ENCODE measurements at regions not wholly inside any gene's neighbourhood (a gene's known extent, or its start where the extent isn't known, plus 50 kb on each side); places are given as distances from the start of the nearest gene placed in this dataset.

DNA sequence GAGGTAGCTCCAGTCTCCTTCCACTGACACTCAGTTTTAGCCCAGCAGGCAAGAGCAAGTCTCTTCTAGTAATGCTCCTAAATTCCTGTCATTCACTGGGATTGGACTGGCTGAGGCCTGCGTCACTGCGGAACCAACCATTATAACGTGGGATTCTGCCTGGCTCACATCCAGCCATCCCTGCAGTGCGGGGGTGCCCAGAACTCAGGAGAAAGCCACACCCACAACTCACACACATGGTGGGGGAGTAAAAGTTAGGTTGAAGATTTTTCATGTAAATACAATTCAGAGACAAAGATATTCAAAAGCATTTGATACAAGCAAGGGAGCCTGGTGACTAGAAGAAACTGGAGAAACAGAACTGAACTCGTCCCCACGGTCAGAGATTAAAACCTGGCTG lies 504.0 kb upstream of the CDH4 start:
- Histone ChIP-seq H3K4me2 (ENCODE audit: low read depth, low read length, poor library complexity, severe bottlenecking) (no peak overlapping the region), H3K4me3 (ENCODE audit: insufficient read depth, low read length, poor library complexity, severe bottlenecking) (no peak overlapping the region), H3K36me3 (ENCODE audit: low read length) (no peaks in the 10 kb centered on the region), H3K9me3 (ENCODE audit: insufficient read depth, low read length) (no peaks in the 10 kb centered on the region), H3K27ac (ENCODE audit: low read depth, low read length) (no peak overlapping the region), H3K9me2 (replicated peaks; ENCODE audit: insufficient read depth, low read length) (no peaks in the 10 kb centered on the region), H3K9ac (ENCODE audit: low read length) (no peak overlapping the region), H3F3A (ENCODE audit: insufficient read depth) (no peaks in the 10 kb centered on the region), H3K27me3 (ENCODE audit: low read length) (no peaks in the 10 kb centered on the region), H4K20me1 (ENCODE audit: low read depth, low read length) (no peaks in the 10 kb centered on the region), H2AFZ (ENCODE audit: low read depth, low read length, severe bottlenecking) (no peak overlapping the region), H3K79me2 (ENCODE audit: insufficient read depth, low read length) (no peaks in the 10 kb centered on the region)
- TF ChIP-seq EZH2phosphoT487 (conservative IDR thresholded peaks at IDR 0.05; ENCODE audit: low read length), result no peak
- TF ChIP-seq, protein P1, sequence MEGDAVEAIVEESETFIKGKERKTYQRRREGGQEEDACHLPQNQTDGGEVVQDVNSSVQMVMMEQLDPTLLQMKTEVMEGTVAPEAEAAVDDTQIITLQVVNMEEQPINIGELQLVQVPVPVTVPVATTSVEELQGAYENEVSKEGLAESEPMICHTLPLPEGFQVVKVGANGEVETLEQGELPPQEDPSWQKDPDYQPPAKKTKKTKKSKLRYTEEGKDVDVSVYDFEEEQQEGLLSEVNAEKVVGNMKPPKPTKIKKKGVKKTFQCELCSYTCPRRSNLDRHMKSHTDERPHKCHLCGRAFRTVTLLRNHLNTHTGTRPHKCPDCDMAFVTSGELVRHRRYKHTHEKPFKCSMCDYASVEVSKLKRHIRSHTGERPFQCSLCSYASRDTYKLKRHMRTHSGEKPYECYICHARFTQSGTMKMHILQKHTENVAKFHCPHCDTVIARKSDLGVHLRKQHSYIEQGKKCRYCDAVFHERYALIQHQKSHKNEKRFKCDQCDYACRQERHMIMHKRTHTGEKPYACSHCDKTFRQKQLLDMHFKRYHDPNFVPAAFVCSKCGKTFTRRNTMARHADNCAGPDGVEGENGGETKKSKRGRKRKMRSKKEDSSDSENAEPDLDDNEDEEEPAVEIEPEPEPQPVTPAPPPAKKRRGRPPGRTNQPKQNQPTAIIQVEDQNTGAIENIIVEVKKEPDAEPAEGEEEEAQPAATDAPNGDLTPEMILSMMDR (IDR thresholded peaks at IDR 0.05; ENCODE audit: insufficient read depth, low read length, poor library complexity, severe bottlenecking), result no peak

GRCh38 chr20:60749804-60750602 lies 502.1 kb upstream of the CDH4 start:
- TF ChIP-seq EZH2phosphoT487 (conservative IDR thresholded peaks at IDR 0.05; ENCODE audit: low read length), result no peak
- TF ChIP-seq, protein P1 (IDR thresholded peaks at IDR 0.05; ENCODE audit: insufficient read depth, low read length, poor library complexity, severe bottlenecking), result no peak
- no peaks in the 10 kb centered on the region for H3K36me3 ChIP-seq (ENCODE audit: low read length)
- H3K4me2 ChIP-seq (ENCODE audit: low read depth, low read length, poor library complexity, severe bottlenecking), result no peak overlapping the region
- H3K9ac ChIP-seq (ENCODE audit: low read length), result no peak overlapping the region
- no peaks in the 10 kb centered on the region for H4K20me1 ChIP-seq (ENCODE audit: low read depth, low read length)
- H3K27ac ChIP-seq (ENCODE audit: low read depth, low read length), result no peak overlapping the region
- no peaks in the 10 kb centered on the region for H3F3A ChIP-seq (ENCODE audit: insufficient read depth)
- no peak overlapping the region for H2AFZ ChIP-seq (ENCODE audit: low read depth, low read length, severe bottlenecking)
- no peaks in the 10 kb centered on the region for H3K9me2 ChIP-seq (replicated peaks; ENCODE audit: insufficient read depth, low read length)
- H3K79me2 ChIP-seq (ENCODE audit: insufficient read depth, low read length), result no peaks in the 10 kb centered on the region
- H3K4me3 ChIP-seq (ENCODE audit: insufficient read depth, low read length, poor library complexity, severe bottlenecking), result no peak overlapping the region
- no peaks in the 10 kb centered on the region for H3K9me3 ChIP-seq (ENCODE audit: insufficient read depth, low read length)
- H3K27me3 ChIP-seq (ENCODE audit: low read length), result no peaks in the 10 kb centered on the region

DNA sequence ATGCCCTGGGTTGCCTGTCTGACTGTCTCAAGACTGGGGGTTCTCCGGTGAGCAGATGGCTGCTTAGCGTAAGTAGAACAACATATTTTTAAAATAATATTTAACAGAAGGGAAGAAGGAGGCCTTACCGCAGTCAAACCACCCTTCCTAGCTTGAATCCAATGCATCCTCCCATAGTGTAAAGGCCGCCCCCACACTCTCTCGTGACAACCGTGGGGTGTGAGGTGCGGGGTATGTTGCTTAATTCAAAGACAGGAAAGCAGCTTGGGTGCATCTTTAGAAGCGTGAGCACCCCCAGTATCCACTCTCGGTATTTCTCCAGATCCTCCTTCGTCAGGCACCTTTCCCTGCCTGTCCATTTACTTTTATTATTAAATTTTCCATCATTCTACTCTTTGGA lies 501.2 kb upstream of the CDH4 start:
- H3K9me3 ChIP-seq (ENCODE audit: insufficient read depth, low read length), result no peaks in the 10 kb centered on the region
- no peaks in the 10 kb centered on the region for H4K20me1 ChIP-seq (ENCODE audit: low read depth, low read length)
- no peak overlapping the region for H2AFZ ChIP-seq (ENCODE audit: low read depth, low read length, severe bottlenecking)
- no peaks in the 10 kb centered on the region for H3K36me3 ChIP-seq (ENCODE audit: low read length)
- no peak overlapping the region for H3K4me2 ChIP-seq (ENCODE audit: low read depth, low read length, poor library complexity, severe bottlenecking)
- H3K9ac ChIP-seq (ENCODE audit: low read length), result no peak overlapping the region
- no peak overlapping the region for H3K4me3 ChIP-seq (ENCODE audit: insufficient read depth, low read length, poor library complexity, severe bottlenecking)
- TF ChIP-seq, protein P1 (IDR thresholded peaks at IDR 0.05; ENCODE audit: insufficient read depth, low read length, poor library complexity, severe bottlenecking), result no peak
- TF ChIP-seq EZH2phosphoT487 (conservative IDR thresholded peaks at IDR 0.05; ENCODE audit: low read length), result no peak
- no peaks in the 10 kb centered on the region for H3K27me3 ChIP-seq (ENCODE audit: low read length)
- no peak overlapping the region for H3K27ac ChIP-seq (ENCODE audit: low read depth, low read length)
- H3K79me2 ChIP-seq (ENCODE audit: insufficient read depth, low read length), result no peaks in the 10 kb centered on the region
- no peaks in the 10 kb centered on the region for H3K9me2 ChIP-seq (replicated peaks; ENCODE audit: insufficient read depth, low read length)
- H3F3A ChIP-seq (ENCODE audit: insufficient read depth), result no peaks in the 10 kb centered on the region
